ENCODE measurements at regions not wholly inside any gene's neighbourhood (a gene's known extent, or its start where the extent isn't known, plus 50 kb on each side); places are given as distances from the start of the nearest gene placed in this dataset.

- DNase-seq (ENCODE audit: low spot score): no peak
These were observed 334.1 kb upstream of the XYLT1 start for GRCh38 chr16:17804857-17805256.

- no peak for DNase-seq (ENCODE audit: low spot score)
These were observed 333.1 kb upstream of the XYLT1 start for GRCh38 chr16:17803625-17804410.

DNA sequence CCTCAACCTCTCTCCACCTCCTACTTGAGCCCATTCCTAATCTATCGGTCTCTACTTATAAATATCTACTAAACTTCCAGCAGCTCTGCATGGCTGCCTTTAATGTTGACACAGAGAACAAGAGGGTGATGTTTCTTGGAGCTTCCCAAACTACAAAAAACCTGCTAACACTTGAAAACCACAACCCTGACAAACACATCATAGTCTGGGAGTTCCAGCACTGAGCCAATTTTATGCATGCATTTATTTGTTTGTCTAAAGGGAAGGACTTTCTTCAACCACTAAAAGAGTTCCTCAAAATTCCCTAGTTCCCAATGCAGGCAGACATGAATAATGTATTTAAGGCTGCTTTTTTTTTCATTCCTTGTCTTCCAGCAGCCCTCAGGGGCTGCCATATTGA lies 331.8 kb upstream of the XYLT1 start:
- no peak for DNase-seq (ENCODE audit: low spot score)

- no peak for DNase-seq (ENCODE audit: low spot score)
These were observed 330.3 kb upstream of the XYLT1 start for GRCh38 chr16:17801068-17801467.

DNA sequence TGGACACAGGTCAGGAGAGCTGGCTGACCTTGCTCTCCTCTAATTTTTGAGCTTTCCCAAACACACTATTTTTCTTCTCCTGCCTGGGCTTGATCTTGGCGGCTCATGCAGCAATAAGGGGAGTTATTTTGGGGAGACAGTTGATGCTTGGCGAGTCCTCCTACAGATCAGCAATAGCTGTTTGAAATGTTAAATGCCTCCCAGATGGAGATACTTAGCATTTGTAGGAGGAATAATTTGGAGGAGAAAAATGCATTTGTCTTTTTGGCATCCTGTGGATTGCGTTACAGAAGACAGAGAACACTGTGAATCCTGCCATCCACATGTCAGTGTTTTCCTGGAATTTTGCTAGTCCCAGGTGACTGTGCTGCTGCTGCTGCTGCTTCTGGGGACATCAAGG lies 328.0 kb upstream of the XYLT1 start:
- DNase-seq (ENCODE audit: low spot score): no peak

- no peak for DNase-seq (ENCODE audit: low spot score)
These were observed 322.6 kb upstream of the XYLT1 start for GRCh38 chr16:17793354-17793753.

- DNase-seq (ENCODE audit: low spot score): no peak
These were observed 313.3 kb upstream of the XYLT1 start for GRCh38 chr16:17784073-17784472.

DNA sequence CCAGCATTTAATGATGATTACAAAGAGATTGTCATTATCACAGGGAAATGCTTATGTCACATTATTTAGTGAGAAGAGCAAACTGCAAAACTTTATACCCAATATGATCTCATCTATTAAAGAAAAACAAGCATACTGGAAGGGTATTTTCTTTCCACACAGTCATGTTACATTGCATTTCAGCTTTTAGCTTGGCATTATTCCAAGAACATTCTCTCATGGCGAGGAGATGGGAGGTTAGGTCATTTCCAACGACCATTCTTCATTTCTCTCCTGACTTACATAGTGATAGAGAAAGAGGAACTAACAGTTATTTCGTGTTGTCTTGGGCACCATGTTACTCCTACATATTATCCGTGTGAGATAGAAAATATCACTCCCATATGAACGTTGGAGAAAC lies 309.4 kb upstream of the XYLT1 start:
- no peak for DNase-seq (ENCODE audit: low spot score)

DNA sequence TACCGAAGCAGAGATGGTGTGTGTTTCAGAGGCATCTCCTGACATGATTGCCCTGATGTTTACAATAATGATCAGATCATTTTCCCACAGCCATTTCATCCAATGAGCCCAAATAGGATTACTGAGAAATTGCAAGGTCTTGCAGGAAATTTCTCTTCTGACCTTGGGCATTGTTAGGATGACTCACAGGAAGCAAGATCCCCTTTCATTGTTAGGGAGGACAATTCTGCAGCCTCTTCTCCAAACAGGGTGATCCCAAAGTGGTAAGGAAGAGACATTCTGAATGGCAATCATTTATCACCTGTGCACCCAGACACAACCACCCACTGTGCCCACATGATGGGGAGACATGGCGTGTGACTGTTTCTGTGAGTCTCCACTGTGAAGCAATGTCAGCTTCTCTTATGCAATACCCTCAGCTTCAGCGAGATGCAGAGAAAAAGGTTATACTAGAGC lies 306.7 kb upstream of the XYLT1 start:
- DNase-seq (ENCODE audit: low spot score): no peak

- DNase-seq (ENCODE audit: low spot score): no peak
These were observed 306.1 kb upstream of the XYLT1 start for GRCh38 chr16:17776888-17777287.

- DNase-seq (ENCODE audit: low spot score): no peak
These were observed 305.7 kb upstream of the XYLT1 start for GRCh38 chr16:17776465-17776864.

- DNase-seq (ENCODE audit: low spot score): no peak
These were observed 304.3 kb upstream of the XYLT1 start for GRCh38 chr16:17775061-17775460.

DNA sequence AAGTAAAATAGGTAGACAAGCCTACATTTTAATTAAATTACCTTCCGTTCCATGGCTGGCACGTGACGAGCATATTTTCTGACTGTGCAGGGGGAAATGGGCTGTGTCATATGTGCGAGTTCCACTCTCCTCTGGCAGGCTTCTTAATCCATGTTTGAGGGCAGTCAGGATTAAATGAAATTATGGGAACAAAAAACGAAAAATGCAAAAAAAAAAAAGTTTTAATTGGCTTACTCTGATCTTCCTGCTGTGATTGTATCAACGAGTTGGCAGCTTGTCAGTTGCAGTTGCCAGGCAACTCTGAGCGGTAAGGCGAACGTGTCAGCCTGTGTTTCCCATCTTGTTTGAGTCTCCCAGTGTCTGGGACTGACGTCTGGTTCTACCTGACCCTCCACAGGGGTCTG lies 302.9 kb upstream of the XYLT1 start:
- no peak for DNase-seq (ENCODE audit: low spot score)

DNA sequence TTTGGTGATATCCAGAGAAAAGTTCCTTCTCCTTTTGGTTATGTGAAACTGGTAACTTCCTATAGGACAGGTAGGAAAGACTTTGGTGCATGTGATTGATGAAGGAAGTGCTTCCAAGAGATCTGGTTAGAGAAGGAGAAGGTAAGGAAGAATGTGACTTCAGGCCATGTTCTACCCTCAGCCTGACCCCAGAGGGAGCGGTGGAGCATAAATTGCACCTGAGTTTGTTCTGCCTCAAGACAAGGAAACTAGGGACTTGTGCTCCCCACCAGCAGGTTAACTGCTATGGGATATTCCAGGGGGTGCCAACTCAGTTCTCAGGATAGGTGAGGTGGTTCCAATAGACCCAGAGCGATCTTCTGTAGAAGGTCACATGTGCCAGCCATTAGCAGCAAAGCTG lies 299.3 kb upstream of the XYLT1 start:
- no peak for DNase-seq (ENCODE audit: low spot score)

GRCh38 chr16:17769065-17769464 lies 298.3 kb upstream of the XYLT1 start:
- DNase-seq (ENCODE audit: low spot score): no peak

DNA sequence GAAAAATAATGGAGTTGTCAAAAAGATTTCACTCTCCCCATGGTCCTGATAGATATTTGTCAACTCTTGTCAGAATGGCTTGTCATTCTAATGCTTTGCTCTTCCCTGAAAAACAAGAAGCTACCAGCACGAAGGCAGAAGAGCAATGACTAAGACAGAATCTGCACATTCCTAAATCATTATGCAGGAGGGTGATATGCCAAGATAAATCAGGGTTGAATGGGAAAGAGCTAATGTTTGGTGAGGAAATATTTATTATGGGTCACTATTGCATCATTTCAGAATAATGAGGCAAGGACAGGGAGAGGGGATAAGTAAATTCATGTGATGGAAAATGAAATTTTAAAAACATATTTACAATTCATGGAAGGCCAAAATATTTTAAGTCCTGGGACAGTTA lies 297.5 kb upstream of the XYLT1 start:
- DNase-seq (ENCODE audit: low spot score): no peak

GRCh38 chr16:17766012-17766411 lies 295.3 kb upstream of the XYLT1 start:
- no peak for DNase-seq (ENCODE audit: low spot score)

GRCh38 chr16:17759451-17760390 lies 289.0 kb upstream of the XYLT1 start:
- no peak for DNase-seq (ENCODE audit: low spot score)

DNA sequence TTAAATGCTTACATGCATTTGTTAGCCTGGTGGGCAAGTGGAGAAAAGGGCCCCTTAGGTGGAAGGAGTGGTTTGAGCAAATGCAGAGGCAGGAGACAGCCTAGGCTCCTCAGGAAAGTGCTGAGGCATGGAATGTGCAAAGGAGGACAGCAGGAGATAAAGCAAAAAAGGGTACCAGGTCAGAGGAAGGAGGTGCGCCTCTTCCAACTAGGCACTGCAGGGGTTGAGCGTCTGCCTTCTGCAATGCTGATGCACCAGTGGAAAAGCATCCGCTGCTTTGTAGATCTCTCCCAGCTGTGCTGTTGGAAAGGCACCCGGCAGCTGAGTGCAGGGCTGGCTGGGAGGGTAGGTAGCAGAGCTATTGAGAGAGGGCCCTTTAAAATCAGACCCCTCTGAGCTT lies 287.0 kb upstream of the XYLT1 start:
- no peak for DNase-seq (ENCODE audit: low spot score)

GRCh38 chr16:17755158-17755557 lies 284.4 kb upstream of the XYLT1 start:
- DNase-seq (ENCODE audit: low spot score): no peak

GRCh38 chr16:17753434-17753833 lies 282.7 kb upstream of the XYLT1 start:
- no peak for DNase-seq (ENCODE audit: low spot score)

DNA sequence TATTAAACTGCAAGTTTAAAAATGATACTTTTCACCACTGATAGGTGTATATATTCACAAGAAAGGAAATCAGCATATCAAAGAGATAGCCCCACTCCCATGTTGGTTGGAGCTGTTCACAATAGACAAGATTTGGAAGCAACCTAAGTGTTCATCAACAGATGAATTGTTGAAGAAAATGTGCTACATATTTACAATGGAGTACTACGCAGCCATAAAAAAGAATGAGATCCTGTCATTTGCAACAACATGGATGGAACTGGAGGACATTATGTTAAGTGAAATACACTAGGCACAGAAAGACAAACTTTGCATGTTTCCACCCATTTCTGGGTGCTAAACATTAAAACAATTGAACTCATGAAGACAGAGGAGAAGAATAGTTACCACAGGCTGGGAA lies 278.9 kb upstream of the XYLT1 start:
- DNase-seq (ENCODE audit: low spot score): no peak

DNA sequence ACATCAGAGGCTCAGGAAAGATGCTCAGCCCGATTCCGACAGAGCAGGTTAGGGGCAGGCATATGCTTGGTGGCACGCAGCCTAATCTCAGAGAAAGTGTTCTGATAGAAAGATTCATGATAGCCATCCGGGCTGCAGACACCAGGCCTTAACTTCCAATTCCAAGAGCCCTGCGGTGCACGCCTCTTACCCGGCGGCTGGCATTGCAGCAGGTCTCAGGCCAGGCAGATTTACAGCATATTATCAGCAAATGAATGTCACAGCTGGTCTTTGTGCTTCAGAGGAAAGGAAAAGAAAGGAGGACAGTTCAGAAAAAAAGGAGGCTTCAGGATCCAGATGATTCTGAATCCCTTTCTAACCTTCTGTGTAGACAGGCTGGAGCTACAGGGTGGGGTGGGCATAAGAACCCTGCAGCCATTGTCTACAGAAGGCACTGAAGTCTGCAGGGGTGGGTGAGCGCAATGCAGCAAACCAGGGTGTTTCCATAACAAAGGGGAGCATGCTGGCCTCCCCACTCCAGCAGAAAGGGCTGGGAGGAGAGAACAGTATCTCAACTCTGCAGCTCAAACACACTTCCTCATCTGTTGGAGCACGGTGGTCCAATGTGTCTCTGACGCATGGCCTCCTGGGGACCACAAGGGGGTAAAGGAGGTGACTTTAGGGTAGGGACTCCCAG lies 277.4 kb upstream of the XYLT1 start:
- no peak for DNase-seq (ENCODE audit: low spot score)

All from LoVo (cell line).